ENCODE measurements at regions not wholly inside any gene's neighbourhood (a gene's known extent, or its start where the extent isn't known, plus 50 kb on each side); places are given as distances from the start of the nearest gene placed in this dataset.

DNA sequence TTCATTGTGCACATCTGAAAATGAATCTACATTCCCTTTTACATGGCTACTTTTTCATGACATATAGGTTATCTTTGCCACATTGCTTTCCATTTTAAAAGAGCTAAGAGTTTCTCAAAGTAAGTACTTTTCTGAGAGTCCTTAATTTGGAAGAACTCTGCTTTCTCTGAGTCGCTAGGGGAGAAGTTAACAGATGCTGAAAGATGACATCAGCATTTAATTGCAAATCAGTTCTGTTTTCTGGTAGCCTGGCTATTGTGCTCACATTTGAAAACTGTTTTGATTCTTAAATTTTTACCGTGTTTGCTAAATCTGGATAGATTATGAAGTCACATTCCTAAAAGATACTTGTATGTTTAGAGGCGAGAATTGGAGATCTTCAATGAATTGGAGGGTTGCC lies 107.7 kb upstream of the C1QTNF9B start:
- H3K4me1 Mint-ChIP-seq, result no peaks in the 10 kb centered on the region
- no peak overlapping the region for H3K4me3 Mint-ChIP-seq
- no peaks in the 10 kb centered on the region for H3K36me3 Mint-ChIP-seq
- H3K36me3 ChIP-seq (ENCODE audit: control insufficient read depth in 2 of 2, extremely low read depth in 1 of 2, insufficient read depth in 1 of 2, low read length in 1 of 2), result no peaks in the 10 kb centered on the region
- H3K27me3 ChIP-seq (replicated peaks in 1 of 2; ENCODE audit: control insufficient read depth in 2 of 2, extremely low read depth in 1 of 2, insufficient read depth in 2 of 2, low read length in 1 of 2), result peaks cover 0 to 8% of the 10 kb centered on the region in 2 experiments
- CTCF ChIA-PET, result interaction anchor here in 1 of 2 donors (0.7 kb wide), 1 partner anchor 260 kb away, joined by 3 read pairs; no protein-coding TSS in a partner anchor
- ATAC-seq (replicated peaks in 1 of 4) (no peak), DNase-seq (no peak)
- no peaks in the 10 kb centered on the region for H3K9me3 ChIP-seq
- POLR2A ChIA-PET, result no interaction called here
- H3K4me3 ChIP-seq (ENCODE audit: control insufficient read depth in 1 of 2, extremely low read depth in 1 of 2, low read length in 1 of 2), result no peak overlapping the region
- H3K4me1 ChIP-seq (ENCODE audit: control insufficient read depth in 1 of 2, extremely low read depth in 1 of 2, insufficient read depth in 2 of 2, low read length in 2 of 2), result no peaks in the 10 kb centered on the region
- H3K27me3 Mint-ChIP-seq, result peaks cover 3 to 6% of the 10 kb centered on the region in 2 donors
- no peaks in the 10 kb centered on the region for H3K9me3 Mint-ChIP-seq
- 80% methylated on average over 1 of the region's 3 CpGs for WGBS (ENCODE audit: insufficient coverage)
- no peak overlapping the region for H3K27ac Mint-ChIP-seq
- H3K27ac ChIP-seq (ENCODE audit: low read length), result no peak overlapping the region

DNA sequence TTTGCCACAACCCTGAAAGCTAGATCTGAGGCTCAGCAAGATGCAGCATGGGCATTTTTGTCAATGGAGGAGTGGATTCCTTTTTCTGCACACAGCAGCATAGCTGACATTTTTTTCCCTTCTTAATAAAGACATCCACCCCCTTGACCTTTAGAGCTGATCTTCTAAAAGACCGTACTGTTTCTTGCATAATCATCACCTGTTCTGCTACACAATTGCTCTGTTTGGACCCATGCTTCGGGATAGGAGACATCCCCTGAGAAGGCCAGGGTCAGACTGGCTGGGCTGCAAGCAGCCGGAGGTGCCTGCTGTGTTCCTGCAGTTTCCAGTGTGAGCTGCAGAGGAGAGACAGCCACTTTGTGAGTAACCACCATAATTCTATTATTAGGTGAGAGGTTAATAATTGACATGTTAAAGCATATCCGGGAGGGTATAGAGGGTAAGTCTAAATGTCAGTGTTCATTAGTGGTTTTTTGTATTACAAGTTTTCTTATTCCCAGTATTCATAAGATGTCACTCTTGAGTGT lies 108.5 kb upstream of the C1QTNF9B start:
- H3K27me3 ChIP-seq (replicated peaks in 1 of 2; ENCODE audit: control insufficient read depth in 2 of 2, extremely low read depth in 1 of 2, insufficient read depth in 2 of 2, low read length in 1 of 2), result peaks cover 0 to 8% of the 10 kb centered on the region in 2 experiments
- Mint-ChIP-seq H3K27me3 (peaks cover 3 to 6% of the 10 kb centered on the region in 2 donors), H3K36me3 (no peaks in the 10 kb centered on the region), H3K27ac (no peak overlapping the region), H3K4me1 (no peaks in the 10 kb centered on the region), H3K9me3 (no peaks in the 10 kb centered on the region), H3K4me3 (no peak overlapping the region)
- POLR2A ChIA-PET, result no interaction called here
- H3K36me3 ChIP-seq (ENCODE audit: control insufficient read depth in 2 of 2, extremely low read depth in 1 of 2, insufficient read depth in 1 of 2, low read length in 1 of 2), result no peaks in the 10 kb centered on the region
- H3K9me3 ChIP-seq, result no peaks in the 10 kb centered on the region
- H3K4me1 ChIP-seq (ENCODE audit: control insufficient read depth in 1 of 2, extremely low read depth in 1 of 2, insufficient read depth in 2 of 2, low read length in 2 of 2), result no peaks in the 10 kb centered on the region
- no peak for ATAC-seq (replicated peaks in 1 of 4)
- DNase-seq, result no peak
- CTCF ChIA-PET, result no interaction called here
- 47% methylated on average over 2 of the region's 4 CpGs for WGBS (ENCODE audit: insufficient coverage)
- H3K27ac ChIP-seq (ENCODE audit: low read length), result no peak overlapping the region
- no peak overlapping the region for H3K4me3 ChIP-seq (ENCODE audit: control insufficient read depth in 1 of 2, extremely low read depth in 1 of 2, low read length in 1 of 2)

DNA sequence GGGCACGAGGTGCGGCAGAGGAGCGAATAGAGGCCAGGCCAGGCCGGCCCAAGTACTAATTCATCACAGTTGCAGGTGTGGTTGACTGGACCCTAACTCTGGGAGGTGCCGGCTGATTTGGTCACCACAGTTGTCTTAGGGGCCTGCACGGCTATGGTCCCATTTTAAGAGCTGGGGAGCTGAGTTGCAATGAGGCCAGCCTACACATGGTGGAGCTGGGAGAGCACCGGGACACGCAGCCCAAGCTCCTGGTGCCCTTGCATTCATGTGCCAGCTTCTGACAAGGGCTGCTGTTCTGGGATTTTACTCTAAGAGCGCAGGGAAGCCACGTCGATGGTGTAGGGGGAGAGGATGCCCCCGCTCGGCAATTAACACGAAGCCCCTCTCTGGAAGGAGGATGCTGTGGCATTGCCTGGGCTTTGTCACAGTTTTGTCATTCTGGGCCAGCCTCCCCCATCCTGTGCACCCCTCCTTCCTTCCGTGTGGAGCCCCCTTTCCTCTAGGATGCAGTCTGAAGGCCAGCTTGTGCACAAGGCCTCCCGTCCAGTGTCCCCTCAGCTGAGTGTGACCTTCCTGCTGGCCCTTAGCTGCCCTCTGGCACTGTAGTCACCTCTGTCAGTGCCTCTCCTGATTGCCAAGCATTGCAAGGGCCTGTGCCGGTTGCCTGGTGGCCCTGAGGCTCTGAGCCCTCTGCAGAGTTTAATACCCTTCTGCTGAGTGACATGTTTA lies 109.4 kb upstream of the C1QTNF9B start:
- Mint-ChIP-seq H3K36me3 (no peaks in the 10 kb centered on the region), H3K27ac (no peak overlapping the region), H3K9me3 (no peaks in the 10 kb centered on the region), H3K27me3 (peaks cover 3 to 6% of the 10 kb centered on the region in 2 donors), H3K4me3 (no peak overlapping the region), H3K4me1 (no peaks in the 10 kb centered on the region)
- ATAC-seq (replicated peaks in 1 of 4) (no peak), DNase-seq (no peak)
- 88% methylated on average over 9 of the region's 17 CpGs for WGBS (ENCODE audit: insufficient coverage)
- Histone ChIP-seq H3K4me3 (ENCODE audit: control insufficient read depth in 1 of 2, extremely low read depth in 1 of 2, low read length in 1 of 2) (no peak overlapping the region), H3K9me3 (no peaks in the 10 kb centered on the region), H3K36me3 (ENCODE audit: control insufficient read depth in 2 of 2, extremely low read depth in 1 of 2, insufficient read depth in 1 of 2, low read length in 1 of 2) (no peaks in the 10 kb centered on the region), H3K4me1 (ENCODE audit: control insufficient read depth in 1 of 2, extremely low read depth in 1 of 2, insufficient read depth in 2 of 2, low read length in 2 of 2) (no peaks in the 10 kb centered on the region), H3K27ac (ENCODE audit: low read length) (no peak overlapping the region), H3K27me3 (replicated peaks in 1 of 2; ENCODE audit: control insufficient read depth in 2 of 2, extremely low read depth in 1 of 2, insufficient read depth in 2 of 2, low read length in 1 of 2) (peaks cover 0 to 9% of the 10 kb centered on the region in 2 experiments)
- ChIA-PET POLR2A (no interaction called here), CTCF (no interaction called here)

DNA sequence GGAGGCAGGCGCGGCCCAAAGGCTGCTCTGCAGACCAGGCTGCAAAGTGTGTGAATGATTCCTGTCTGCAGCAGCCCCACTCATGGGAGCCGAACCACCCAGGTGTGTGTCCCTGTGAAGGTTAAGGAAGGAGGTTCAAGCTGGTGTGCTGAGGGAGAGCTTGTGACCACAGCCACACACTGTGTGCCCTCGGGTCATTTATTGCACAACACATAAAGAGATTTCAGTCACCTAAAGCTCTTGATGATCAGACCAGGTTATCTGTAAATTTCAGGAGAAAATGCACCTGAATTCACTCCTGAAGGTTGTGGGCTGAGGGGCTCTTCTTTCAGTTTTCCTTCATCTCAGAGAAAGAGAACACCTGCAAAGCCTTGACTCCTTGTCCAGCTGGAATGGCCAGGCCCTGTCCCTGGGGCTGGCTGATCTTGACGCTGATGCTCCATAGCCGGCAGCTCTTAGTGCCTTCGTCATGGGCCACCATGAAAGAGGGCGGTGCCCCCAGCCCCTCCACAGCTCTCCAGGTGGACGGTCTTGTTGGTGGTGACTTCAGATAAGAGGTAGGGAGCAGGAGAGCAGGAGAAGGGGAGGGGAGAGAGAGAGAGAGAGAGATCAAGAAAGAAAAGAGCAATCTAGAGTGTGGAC lies 110.8 kb upstream of the C1QTNF9B start:
- H3K27ac Mint-ChIP-seq, result no peak overlapping the region
- peaks cover 0 to 4% of the 10 kb centered on the region in 2 donors for H3K27me3 Mint-ChIP-seq
- Histone ChIP-seq H3K27ac (ENCODE audit: low read length) (no peak overlapping the region), H3K4me3 (ENCODE audit: control insufficient read depth in 1 of 2, extremely low read depth in 1 of 2, low read length in 1 of 2) (no peak overlapping the region), H3K27me3 (replicated peaks in 1 of 2; ENCODE audit: control insufficient read depth in 2 of 2, extremely low read depth in 1 of 2, insufficient read depth in 2 of 2, low read length in 1 of 2) (peaks cover 0 to 14% of the 10 kb centered on the region in 2 experiments), H3K36me3 (ENCODE audit: control insufficient read depth in 2 of 2, extremely low read depth in 1 of 2, insufficient read depth in 1 of 2, low read length in 1 of 2) (no peaks in the 10 kb centered on the region), H3K9me3 (no peaks in the 10 kb centered on the region), H3K4me1 (ENCODE audit: control insufficient read depth in 1 of 2, extremely low read depth in 1 of 2, insufficient read depth in 2 of 2, low read length in 2 of 2) (no peaks in the 10 kb centered on the region)
- H3K9me3 Mint-ChIP-seq, result no peaks in the 10 kb centered on the region
- no peaks in the 10 kb centered on the region for H3K36me3 Mint-ChIP-seq
- CTCF ChIA-PET, result interaction anchor here (0.5 to 1.0 kb wide), 3 partner anchors 10 to 204 kb away, joined by 3 to 5 read pairs (median 3); no protein-coding TSS in a partner anchor
- ATAC-seq (replicated peaks in 1 of 4) (no peak), DNase-seq (no peak)
- no peaks in the 10 kb centered on the region for H3K4me1 Mint-ChIP-seq
- POLR2A ChIA-PET, result no interaction called here
- WGBS (ENCODE audit: insufficient coverage), result 90% methylated on average over 2 of the region's 9 CpGs
- no peak overlapping the region for H3K4me3 Mint-ChIP-seq

DNA sequence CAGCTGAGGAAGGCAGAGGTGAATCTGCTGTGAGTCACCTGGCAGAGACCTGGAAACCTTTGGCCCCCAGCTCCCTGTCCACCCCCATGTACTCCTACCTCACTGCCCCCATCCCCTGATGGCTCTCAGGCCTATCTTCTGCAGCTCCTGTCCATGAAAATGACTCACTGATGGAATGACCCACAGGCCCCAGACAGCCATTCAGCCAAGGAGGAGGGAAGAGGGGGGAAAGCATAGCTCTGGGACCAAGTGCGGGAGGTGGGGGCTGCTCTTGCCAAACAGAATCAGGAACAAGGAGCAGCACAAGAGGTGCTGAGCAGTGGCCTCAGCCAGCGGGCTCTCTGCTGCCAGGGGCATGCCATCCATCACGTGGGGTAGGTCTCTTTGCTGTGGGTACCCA lies 111.4 kb upstream of the C1QTNF9B start:
- ChIA-PET CTCF (interaction anchor here (0.6 to 1.0 kb wide), 2 partner anchors 10 to 53 kb away, joined by 3 read pairs; no protein-coding TSS in a partner anchor), POLR2A (no interaction called here)
- DNase-seq (no peak), ATAC-seq (replicated peaks in 1 of 4) (no peak)
- Mint-ChIP-seq H3K27ac (no peak overlapping the region), H3K4me1 (no peaks in the 10 kb centered on the region), H3K9me3 (no peaks in the 10 kb centered on the region), H3K4me3 (no peak overlapping the region), H3K27me3 (peaks cover 0 to 4% of the 10 kb centered on the region in 2 donors), H3K36me3 (no peaks in the 10 kb centered on the region)
- no peaks in the 10 kb centered on the region for H3K9me3 ChIP-seq
- no peaks in the 10 kb centered on the region for H3K36me3 ChIP-seq (ENCODE audit: control insufficient read depth in 2 of 2, extremely low read depth in 1 of 2, insufficient read depth in 1 of 2, low read length in 1 of 2)
- WGBS (ENCODE audit: insufficient coverage), result 83% methylated on average over 3 of the region's 3 CpGs
- H3K4me1 ChIP-seq (ENCODE audit: control insufficient read depth in 1 of 2, extremely low read depth in 1 of 2, insufficient read depth in 2 of 2, low read length in 2 of 2), result no peaks in the 10 kb centered on the region
- H3K4me3 ChIP-seq (ENCODE audit: control insufficient read depth in 1 of 2, extremely low read depth in 1 of 2, low read length in 1 of 2), result no peak overlapping the region
- H3K27ac ChIP-seq (ENCODE audit: low read length), result no peak overlapping the region
- peaks cover 0 to 16% of the 10 kb centered on the region in 2 experiments for H3K27me3 ChIP-seq (replicated peaks in 1 of 2; ENCODE audit: control insufficient read depth in 2 of 2, extremely low read depth in 1 of 2, insufficient read depth in 2 of 2, low read length in 1 of 2)

DNA sequence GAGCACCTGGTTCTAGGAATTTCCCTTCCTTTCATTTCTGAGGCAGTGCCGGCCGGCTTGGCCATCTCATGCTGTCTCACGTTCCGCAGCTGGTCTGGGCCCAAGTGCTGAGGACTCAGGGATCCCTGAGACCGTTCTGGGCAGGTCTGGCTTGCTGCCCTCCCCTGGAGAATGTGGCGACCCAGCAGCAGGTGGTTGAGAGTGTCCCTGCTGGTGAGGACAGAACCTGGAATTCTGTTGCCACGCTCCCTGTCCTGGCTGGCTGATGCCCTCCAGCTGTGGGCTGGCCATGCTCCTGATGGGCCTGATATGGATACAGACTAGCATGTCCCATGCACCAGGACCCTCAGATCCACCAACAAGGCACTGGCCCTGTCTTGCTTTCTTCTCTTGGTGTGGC lies 114.0 kb upstream of the C1QTNF9B start:
- Mint-ChIP-seq H3K4me3 (no peak overlapping the region), H3K4me1 (no peaks in the 10 kb centered on the region), H3K9me3 (no peaks in the 10 kb centered on the region), H3K36me3 (no peaks in the 10 kb centered on the region), H3K27ac (no peak overlapping the region), H3K27me3 (no peaks in the 10 kb centered on the region)
- Histone ChIP-seq H3K4me1 (ENCODE audit: control insufficient read depth in 1 of 2, extremely low read depth in 1 of 2, insufficient read depth in 2 of 2, low read length in 2 of 2) (no peaks in the 10 kb centered on the region), H3K36me3 (ENCODE audit: control insufficient read depth in 2 of 2, extremely low read depth in 1 of 2, insufficient read depth in 1 of 2, low read length in 1 of 2) (no peaks in the 10 kb centered on the region), H3K27me3 (replicated peaks in 1 of 2; ENCODE audit: control insufficient read depth in 2 of 2, extremely low read depth in 1 of 2, insufficient read depth in 2 of 2, low read length in 1 of 2) (peaks cover 0 to 22% of the 10 kb centered on the region in 2 experiments), H3K4me3 (ENCODE audit: control insufficient read depth in 1 of 2, extremely low read depth in 1 of 2, low read length in 1 of 2) (no peak overlapping the region), H3K9me3 (no peaks in the 10 kb centered on the region), H3K27ac (ENCODE audit: low read length) (no peak overlapping the region)
- ChIA-PET POLR2A (no interaction called here), CTCF (no interaction called here)
- DNase-seq, result no peak
- no peak for ATAC-seq (replicated peaks in 1 of 4)
- 96% methylated on average over 6 of the region's 7 CpGs for WGBS (ENCODE audit: insufficient coverage)
